H1 (cell line): ENCODE measurements at regions not wholly inside any gene's neighbourhood (a gene's known extent, or its start where the extent isn't known, plus 50 kb on each side); places are given as distances from the start of the nearest gene placed in this dataset.

Experiments used
- CTCF ChIA-PET: fragments of 300-600 bp; sonication (Branson Sonifier 250); formaldehyde crosslinking; loops from one replicate; lab custom pipeline; 2021; ENCODE audit not compliant: partially characterized antibody; lab: Charles Lee
- POLR2A ChIA-PET: fragments of 300-600 bp; sonication (Branson Sonifier 250); formaldehyde crosslinking; loops from one replicate; lab custom pipeline; 2021; ENCODE audit warnings: inconsistent platforms; ENCODE audit not compliant: partially characterized antibody; lab: Charles Lee
- DNase-seq, 2 experiments: peaks; one replicate each; pipeline versions ENCODE4 v3.0.0 to v3.0.0-alpha.2; 2010 to 2022; ENCODE audit warnings: low spot score in 2 of 2, low read depth in 1 of 2, mixed read lengths in 1 of 2
- FAIRE-seq: peaks from 2 replicates; lab custom pipeline; 2011; peaks lifted over from hg19 to GRCh38; lab: Jason Lieb, UNC
- H2AFZ ChIP-seq: 2 replicates; pipeline ENCODE4 v1.8.1; 2012; ENCODE audit warnings: low read length, inconsistent platforms
- H2AK5ac ChIP-seq: 2 replicates; pipeline ENCODE4 v1.6.1; 2013; ENCODE audit warnings: low read depth, low read length
- H2BK120ac ChIP-seq: replicated peaks from 2 replicates; pipeline ENCODE3; 2013; ENCODE audit warnings: low read depth, low read length, inconsistent platforms
- H2BK12ac ChIP-seq: 2 replicates; pipeline ENCODE4 v1.6.1; 2013; ENCODE audit warnings: low read depth, low read length
- H2BK15ac ChIP-seq: 2 replicates; pipeline ENCODE4 v1.6.1; 2013; ENCODE audit warnings: low read length
- H2BK20ac ChIP-seq: 2 replicates; pipeline ENCODE4 v1.6.1; 2013; ENCODE audit warnings: low read length
- H2BK5ac ChIP-seq: 2 replicates; pipeline ENCODE4 v1.6.1; 2013; ENCODE audit warnings: low read depth, low read length
- H3K14ac ChIP-seq: 2 replicates; pipeline ENCODE4 v1.6.1; 2013; ENCODE audit warnings: inconsistent platforms; ENCODE audit not compliant: insufficient read length
- H3K18ac ChIP-seq: 2 replicates; pipeline ENCODE4 v1.6.1; 2013; ENCODE audit warnings: low read length; ENCODE audit errors: extremely low read depth
- H3K23ac ChIP-seq: 2 replicates; pipeline ENCODE4 v1.6.1; 2013; ENCODE audit warnings: inconsistent platforms; ENCODE audit not compliant: insufficient read length
- H3K23me2 ChIP-seq: 2 replicates; pipeline ENCODE4 v1.6.1; 2013; ENCODE audit warnings: low read depth, low read length
- H3K27ac ChIP-seq: 2 replicates; pipeline ENCODE4 v1.6.1; 2011; ENCODE audit warnings: low read depth, low read length, inconsistent platforms
- H3K27me3 ChIP-seq, 4 experiments: replicated peaks in 1 of 4; 1 replicate in 1 of 4; 2 replicates in 3 of 4; pipeline versions ENCODE4 v1.6.1 to v1.8.1; 2011 to 2013; ENCODE audit warnings: low read length in 3 of 4, mild to moderate bottlenecking in 3 of 4, inconsistent platforms in 2 of 4, mixed read lengths in 2 of 4, moderate library complexity in 1 of 4; ENCODE audit not compliant: control insufficient read depth in 3 of 4, insufficient read depth in 3 of 4; ENCODE audit errors: extremely low read depth in 1 of 4
- H3K36me3 ChIP-seq, 4 experiments: 2 replicates each; pipeline versions ENCODE4 v1.6.1 to v1.8.1; 2011 to 2013; ENCODE audit warnings: mild to moderate bottlenecking in 4 of 4, low read length in 3 of 4, moderate library complexity in 2 of 4, control low read depth in 1 of 4, inconsistent platforms in 1 of 4; ENCODE audit not compliant: insufficient read depth in 4 of 4, control insufficient read depth in 2 of 4
- H3K4ac ChIP-seq: replicated peaks from 2 replicates; pipeline ENCODE3; 2013; ENCODE audit warnings: low read length, low read depth, mixed read lengths, inconsistent platforms; ENCODE audit not compliant: insufficient read length
- H3K4me1 ChIP-seq, 4 experiments: replicated peaks in 1 of 4; 1 replicate in 1 of 4; 2 replicates in 3 of 4; pipeline versions ENCODE4 v1.6.1 to v1.8.1; 2011 to 2013; ENCODE audit warnings: low read length in 3 of 4, inconsistent platforms in 2 of 4, mixed read lengths in 1 of 4; ENCODE audit not compliant: insufficient read depth in 4 of 4, control insufficient read depth in 3 of 4
- H3K4me2 ChIP-seq, 2 experiments: 2 replicates each; pipeline versions ENCODE4 v1.6.1 to v1.8.1; 2011 to 2013; ENCODE audit warnings: low read depth in 2 of 2, low read length in 2 of 2, control low read depth in 1 of 2, inconsistent platforms in 1 of 2, mild to moderate bottlenecking in 1 of 2; ENCODE audit not compliant: insufficient read depth in 1 of 2
- H3K4me3 ChIP-seq, 4 experiments: fragments of 200-600, 300-600 bp in 1 of 4; sonication (generic), shearing (Covaris generic), sonication (Bioruptor Twin) in 1 of 4; 2 replicates each; pipeline versions ENCODE4 v1.5.1 to v1.8.1; 2011 to 2016; ENCODE audit warnings: low read length in 4 of 4, low read depth in 3 of 4, control low read depth in 2 of 4, inconsistent platforms in 2 of 4, mild to moderate bottlenecking in 2 of 4, mixed read lengths in 1 of 4, moderate library complexity in 1 of 4; ENCODE audit not compliant: insufficient read depth in 2 of 4; ENCODE audit errors: extremely low read depth in 1 of 4
- H3K56ac ChIP-seq: replicated peaks from 2 replicates; pipeline ENCODE3; 2013; ENCODE audit warnings: low read depth, mild to moderate bottlenecking, mixed read lengths, low read length, inconsistent platforms; ENCODE audit not compliant: insufficient read length
- H3K79me1 ChIP-seq: 2 replicates; pipeline ENCODE4 v1.6.1; 2013; ENCODE audit warnings: low read depth, low read length, control low read depth
- H3K79me2 ChIP-seq, 2 experiments: 2 replicates each; pipeline versions ENCODE4 v1.6.1 to v1.8.1; 2012 to 2013; ENCODE audit warnings: low read length in 2 of 2, mild to moderate bottlenecking in 2 of 2, inconsistent platforms in 1 of 2; ENCODE audit not compliant: insufficient read depth in 2 of 2, control insufficient read depth in 1 of 2
- H3K9ac ChIP-seq, 4 experiments: replicated peaks in 1 of 4; 1 replicate in 1 of 4; 2 replicates in 3 of 4; pipeline versions ENCODE4 v1.6.1 to v1.8.1; 2011 to 2013; ENCODE audit warnings: low read depth in 3 of 4, low read length in 3 of 4, control low read depth in 2 of 4, mild to moderate bottlenecking in 2 of 4, moderate library complexity in 2 of 4, inconsistent platforms in 1 of 4; ENCODE audit errors: extremely low read depth in 1 of 4
- H3K9me3 ChIP-seq, 2 experiments: 2 replicates each; pipeline versions ENCODE4 v1.6.1 to v1.8.1; 2012 to 2013; ENCODE audit warnings: mild to moderate bottlenecking in 2 of 2, moderate library complexity in 2 of 2, control low read depth in 1 of 2, inconsistent platforms in 1 of 2, low read depth in 1 of 2, low read length in 1 of 2, mixed read lengths in 1 of 2; ENCODE audit not compliant: insufficient read depth in 2 of 2
- H4K20me1 ChIP-seq, 2 experiments: replicated peaks in 1 of 2; 2 replicates each; pipeline versions ENCODE3 to v1.8.1; 2011 to 2013; ENCODE audit warnings: inconsistent platforms in 2 of 2, low read length in 2 of 2, mild to moderate bottlenecking in 1 of 2; ENCODE audit not compliant: insufficient read depth in 2 of 2, control insufficient read depth in 1 of 2
- H4K5ac ChIP-seq: 2 replicates; pipeline ENCODE4 v1.6.1; 2013; ENCODE audit warnings: low read length, low read depth, mixed read lengths, inconsistent platforms; ENCODE audit not compliant: insufficient read length
- H4K8ac ChIP-seq: 2 replicates; pipeline ENCODE4 v1.8.0; 2013; ENCODE audit warnings: mild to moderate bottlenecking, moderate library complexity, low read length, inconsistent platforms; ENCODE audit not compliant: insufficient read depth; ENCODE audit errors: extremely low read depth
- H4K91ac ChIP-seq: replicated peaks from 2 replicates; pipeline ENCODE3; 2013; ENCODE audit warnings: low read length, mixed read lengths, inconsistent platforms; ENCODE audit not compliant: insufficient read length
- FOSL1 ChIP-seq: IDR thresholded peaks from 2 replicates; pipeline ENCODE4 v1.6.1; 2011; ENCODE audit warnings: mild to moderate bottlenecking, low read depth, low read length, moderate library complexity; ENCODE audit not compliant: insufficient read depth
- HDAC2 ChIP-seq, 2 experiments: fragments of 300-600 bp in 1 of 2; sonication (generic) in 1 of 2; IDR thresholded peaks; 2 replicates each; pipeline ENCODE4 v1.6.1; 2011 to 2012; ENCODE audit warnings: low read depth in 2 of 2, low read length in 2 of 2, mild to moderate bottlenecking in 2 of 2, moderate library complexity in 2 of 2, borderline replicate concordance in 1 of 2, inconsistent platforms in 1 of 2
- SIX5 ChIP-seq: IDR thresholded peaks from 2 replicates; pipeline ENCODE4 v1.6.1; 2011; ENCODE audit warnings: mild to moderate bottlenecking, low read depth, low read length
- TCF12 ChIP-seq: IDR thresholded peaks from 2 replicates; pipeline ENCODE4 v1.6.1; 2011; ENCODE audit warnings: low read depth, mild to moderate bottlenecking, low read length
- WGBS, 2 experiments: shearing (Covaris generic) in 1 of 2; methylation state at CpG; one replicate each; pipeline versions ENCODE4 v1.1.6 to v1.1.7; 2013 to 2015; ENCODE audit warnings: low lambda C conversion rate in 2 of 2, mixed read lengths in 2 of 2, inconsistent platforms in 1 of 2, low coverage in 1 of 2, missing lambda C conversion rate in 1 of 2; ENCODE audit not compliant: insufficient replicate concordance in 2 of 2, insufficient coverage in 1 of 2, insufficient read length in 1 of 2; ENCODE audit errors: extremely low coverage in 1 of 2, missing lambda C conversion rate in 1 of 2; 5-methylcytosine and 5-hydroxymethylcytosine counted together

- H3K4me2 ChIP-seq = no peak overlapping the region
- no peaks in the 10 kb centered on the region for H3K79me2 ChIP-seq
- no peak overlapping the region for H3K23ac ChIP-seq
- ChIA-PET POLR2A (no interaction called here), CTCF (no interaction called here)
- H3K79me1 ChIP-seq = no peaks in the 10 kb centered on the region
- H4K91ac ChIP-seq = no peak overlapping the region
- no peak overlapping the region for H2BK12ac ChIP-seq
- no peak for DNase-seq
- no peaks in the 10 kb centered on the region for H3K27me3 ChIP-seq
- H3K4ac ChIP-seq = no peak overlapping the region
- no peak overlapping the region for H4K5ac ChIP-seq
- no peak for TF ChIP-seq FOSL1
- TF ChIP-seq TCF12 = no peak
- TF ChIP-seq SIX5 = no peak
- TF ChIP-seq HDAC2 (IDR thresholded peaks at IDR 0.05; ENCODE audit: borderline replicate concordance in 1 of 2, low read depth in 2 of 2, low read length in 2 of 2) = no peak
- H3K18ac ChIP-seq = no peak overlapping the region
- H2BK15ac ChIP-seq = no peak overlapping the region
- WGBS, 2 experiments = 43% methylated on average over 1 of the region's 1 CpG; no CpG with 5 or more reads in 1 of the 2 experiments
- no peak overlapping the region for H3K9ac ChIP-seq
- no peak overlapping the region for H3K56ac ChIP-seq
- no peaks in the 10 kb centered on the region for H3K23me2 ChIP-seq
- no peak for FAIRE-seq
- H4K20me1 ChIP-seq = no peaks in the 10 kb centered on the region
- no peaks in the 10 kb centered on the region for H3K4me1 ChIP-seq
- no peak overlapping the region for H3K27ac ChIP-seq
- H3K4me3 ChIP-seq = no peak overlapping the region
- H2BK120ac ChIP-seq = no peak overlapping the region
- H3K9me3 ChIP-seq = 0 out of 4 replicates have a peak, but pooled peaks cover 0 to 7% of the 10 kb centered on the region in 2 experiments
- H3K36me3 ChIP-seq = no peaks in the 10 kb centered on the region
- 0 out of 2 replicates have a peak overlapping the region, but pooled peaks have one; percentile 22 for H2AFZ ChIP-seq
- no peak overlapping the region for H2BK5ac ChIP-seq
- H4K8ac ChIP-seq = no peak overlapping the region
- no peak overlapping the region for H2BK20ac ChIP-seq
- no peak overlapping the region for H3K14ac ChIP-seq
- no peak overlapping the region for H2AK5ac ChIP-seq
Observed at GRCh38 chr5:40446910-40447309, 232.8 kb upstream of the PTGER4 start.
